ENCODE measurements at regions not wholly inside any gene's neighbourhood (a gene's known extent, or its start where the extent isn't known, plus 50 kb on each side); places are given as distances from the start of the nearest gene placed in this dataset.
"Not testable (repeated sequence)": the region's sequence is repeated elsewhere in the genome, so short reads cannot be mapped to it uniquely, and the experiment has no call there.

DNA sequence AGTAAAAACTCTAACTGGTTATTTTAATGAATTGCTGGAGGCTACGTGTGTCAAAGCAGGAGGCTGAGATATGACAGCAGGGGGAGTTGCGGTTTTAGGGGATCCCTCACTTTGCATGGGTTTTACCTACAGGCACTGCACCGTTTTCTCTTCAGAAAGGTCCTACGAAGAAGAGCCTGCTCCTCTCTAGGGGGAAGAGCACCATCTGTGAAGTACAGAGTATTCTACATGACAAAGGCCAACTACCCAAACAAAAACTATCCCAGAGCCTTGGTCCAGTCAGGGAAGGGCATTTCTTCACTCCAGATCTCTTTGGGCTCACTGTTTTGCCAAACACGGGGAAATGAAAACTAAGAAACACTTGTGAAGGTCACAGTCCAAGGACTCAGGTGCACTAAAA is 696.7 kb upstream of the SOX11 start:
- H3K4me3 ChIP-seq (ENCODE audit: low read depth, low read length) = no peak overlapping the region
- no peaks in the 10 kb centered on the region for H3K36me3 ChIP-seq (ENCODE audit: control insufficient read depth, insufficient read depth, low read length)
- no peak for FAIRE-seq
- TF ChIP-seq, protein P1, sequence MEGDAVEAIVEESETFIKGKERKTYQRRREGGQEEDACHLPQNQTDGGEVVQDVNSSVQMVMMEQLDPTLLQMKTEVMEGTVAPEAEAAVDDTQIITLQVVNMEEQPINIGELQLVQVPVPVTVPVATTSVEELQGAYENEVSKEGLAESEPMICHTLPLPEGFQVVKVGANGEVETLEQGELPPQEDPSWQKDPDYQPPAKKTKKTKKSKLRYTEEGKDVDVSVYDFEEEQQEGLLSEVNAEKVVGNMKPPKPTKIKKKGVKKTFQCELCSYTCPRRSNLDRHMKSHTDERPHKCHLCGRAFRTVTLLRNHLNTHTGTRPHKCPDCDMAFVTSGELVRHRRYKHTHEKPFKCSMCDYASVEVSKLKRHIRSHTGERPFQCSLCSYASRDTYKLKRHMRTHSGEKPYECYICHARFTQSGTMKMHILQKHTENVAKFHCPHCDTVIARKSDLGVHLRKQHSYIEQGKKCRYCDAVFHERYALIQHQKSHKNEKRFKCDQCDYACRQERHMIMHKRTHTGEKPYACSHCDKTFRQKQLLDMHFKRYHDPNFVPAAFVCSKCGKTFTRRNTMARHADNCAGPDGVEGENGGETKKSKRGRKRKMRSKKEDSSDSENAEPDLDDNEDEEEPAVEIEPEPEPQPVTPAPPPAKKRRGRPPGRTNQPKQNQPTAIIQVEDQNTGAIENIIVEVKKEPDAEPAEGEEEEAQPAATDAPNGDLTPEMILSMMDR (IDR thresholded peaks at IDR 0.05; ENCODE audit: insufficient read depth, low read length, severe bottlenecking) = no peak
- no peak for DNase-seq (ENCODE audit: low read depth)
- no peaks in the 10 kb centered on the region for H3K27me3 ChIP-seq (ENCODE audit: control insufficient read depth, insufficient read depth, low read length)

DNA sequence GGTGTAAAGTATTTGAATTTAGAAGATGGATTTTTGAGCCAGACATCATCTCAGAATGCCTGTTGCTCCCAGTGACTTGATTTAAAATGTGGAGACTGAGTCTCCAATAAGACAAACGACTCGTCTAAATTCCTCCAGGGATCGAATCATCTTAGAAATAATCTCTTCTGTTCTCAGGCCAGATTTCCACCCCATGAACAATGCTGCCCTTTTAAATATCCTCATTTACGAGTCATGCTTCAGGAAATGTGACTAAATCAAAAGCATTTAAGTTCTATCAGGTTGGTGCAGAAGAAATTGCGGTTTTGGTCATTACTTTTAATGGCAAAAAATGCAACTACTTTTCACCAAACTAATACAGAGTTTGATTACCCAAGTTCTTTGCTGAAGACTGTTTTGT is 684.6 kb upstream of the SOX11 start:
- no peak for FAIRE-seq
- TF ChIP-seq, protein P1 (IDR thresholded peaks at IDR 0.05; ENCODE audit: insufficient read depth, low read length, severe bottlenecking) = no peak

DNA sequence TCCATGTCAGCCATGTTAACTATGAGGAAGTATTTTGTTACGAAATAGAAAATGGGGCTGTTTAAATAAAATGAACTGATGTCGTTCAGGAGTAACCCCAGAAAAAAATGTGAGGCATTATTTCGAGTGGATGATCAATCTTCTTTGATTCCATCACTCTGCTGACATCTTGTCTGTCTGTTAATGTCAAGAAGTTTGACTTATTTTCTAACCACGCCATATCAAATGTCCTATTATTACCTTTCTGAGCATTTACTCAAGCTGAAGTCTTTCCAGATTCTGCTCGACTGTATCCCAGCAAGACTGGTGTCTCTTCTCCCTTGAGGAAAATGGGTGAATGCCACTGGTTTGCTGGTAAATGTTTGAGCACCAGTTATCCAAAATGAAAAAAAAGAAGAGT is 672.9 kb upstream of the SOX11 start:
- DNase-seq (ENCODE audit: low read depth) (no peak), FAIRE-seq (no peak)
- Histone ChIP-seq H3K4me3 (ENCODE audit: low read depth, low read length) (no peak overlapping the region), H3K36me3 (ENCODE audit: control insufficient read depth, insufficient read depth, low read length) (no peaks in the 10 kb centered on the region), H3K27me3 (ENCODE audit: control insufficient read depth, insufficient read depth, low read length) (no peaks in the 10 kb centered on the region)
- TF ChIP-seq, protein P1 (IDR thresholded peaks at IDR 0.05; ENCODE audit: insufficient read depth, low read length, severe bottlenecking) = no peak

More for the DNA sequence above, 684.6 kb upstream of the SOX11 start:
- Histone ChIP-seq H3K36me3 (ENCODE audit: control insufficient read depth, insufficient read depth, low read length) (no peaks in the 10 kb centered on the region), H3K27me3 (ENCODE audit: control insufficient read depth, insufficient read depth, low read length) (no peaks in the 10 kb centered on the region), H3K4me3 (ENCODE audit: low read depth, low read length) (no peak overlapping the region)
- DNase-seq (ENCODE audit: low read depth) = no peak

DNA sequence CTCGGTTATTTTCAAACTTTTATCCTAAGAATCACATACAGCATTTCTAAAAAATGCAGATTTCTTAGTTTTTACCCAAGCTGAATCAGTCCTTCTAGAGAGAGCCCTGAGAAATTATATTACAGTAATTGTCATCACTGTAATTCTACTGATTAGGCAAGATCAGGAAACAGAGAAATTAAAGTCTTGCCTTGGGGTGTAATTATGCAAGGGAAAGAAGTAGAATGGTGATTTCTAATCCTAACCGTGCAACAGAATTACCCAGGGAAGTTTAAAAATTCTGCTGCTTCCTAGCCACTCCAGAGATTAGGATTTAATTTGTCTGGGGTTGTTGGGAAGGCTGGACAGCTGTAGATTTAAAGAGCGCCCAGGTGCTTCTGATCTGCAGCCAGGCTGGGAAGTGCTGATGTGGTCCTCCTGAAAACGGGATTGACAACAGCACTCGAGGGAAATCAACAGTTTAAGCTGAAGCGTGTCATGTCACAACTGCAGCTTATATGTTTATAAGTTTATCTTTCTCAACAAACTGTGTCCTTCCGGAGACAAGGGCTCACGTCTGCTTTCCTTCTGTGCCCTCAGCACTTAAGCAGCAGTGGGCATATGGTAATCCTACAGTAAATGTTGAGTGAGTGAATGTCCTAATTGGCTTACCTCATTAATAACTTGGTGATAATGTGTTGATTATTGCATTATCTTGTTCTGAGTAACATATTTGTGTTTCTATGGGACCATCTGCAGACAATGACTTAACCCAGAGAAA is 671.9 kb upstream of the SOX11 start:
- FAIRE-seq = no peak
- no peak for DNase-seq (ENCODE audit: low read depth)
- H3K27me3 ChIP-seq (ENCODE audit: control insufficient read depth, insufficient read depth, low read length) = no peaks in the 10 kb centered on the region
- TF ChIP-seq, protein P1 (IDR thresholded peaks at IDR 0.05; ENCODE audit: insufficient read depth, low read length, severe bottlenecking) = no peak
- H3K4me3 ChIP-seq (ENCODE audit: low read depth, low read length) = no peak overlapping the region
- H3K36me3 ChIP-seq (ENCODE audit: control insufficient read depth, insufficient read depth, low read length) = no peaks in the 10 kb centered on the region

DNA sequence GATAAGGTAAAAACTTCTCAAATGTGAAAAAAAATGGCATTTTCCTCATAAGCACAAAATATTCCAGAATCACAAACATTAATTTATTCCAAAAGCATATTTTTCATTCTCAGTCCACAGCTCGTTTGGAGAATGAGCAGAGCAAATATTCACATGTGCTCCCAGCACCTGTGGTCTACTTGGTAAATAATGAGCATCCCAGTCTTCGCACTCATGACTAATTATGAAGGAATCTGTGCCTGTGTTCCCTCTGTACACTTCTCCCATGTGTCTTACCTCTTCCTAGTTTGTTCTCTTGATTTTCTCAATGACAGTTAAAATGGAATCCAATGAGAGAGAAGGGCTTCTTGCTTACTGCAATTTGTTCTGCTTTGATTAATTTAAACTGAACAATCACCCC is 671.0 kb upstream of the SOX11 start:
- Histone ChIP-seq H3K36me3 (ENCODE audit: control insufficient read depth, insufficient read depth, low read length) (no peaks in the 10 kb centered on the region), H3K27me3 (ENCODE audit: control insufficient read depth, insufficient read depth, low read length) (no peaks in the 10 kb centered on the region), H3K4me3 (ENCODE audit: low read depth, low read length) (no peak overlapping the region)
- DNase-seq (ENCODE audit: low read depth) = peak; percentile 2
- no peak for FAIRE-seq
- TF ChIP-seq, protein P1 (IDR thresholded peaks at IDR 0.05; ENCODE audit: insufficient read depth, low read length, severe bottlenecking) = no peak

DNA sequence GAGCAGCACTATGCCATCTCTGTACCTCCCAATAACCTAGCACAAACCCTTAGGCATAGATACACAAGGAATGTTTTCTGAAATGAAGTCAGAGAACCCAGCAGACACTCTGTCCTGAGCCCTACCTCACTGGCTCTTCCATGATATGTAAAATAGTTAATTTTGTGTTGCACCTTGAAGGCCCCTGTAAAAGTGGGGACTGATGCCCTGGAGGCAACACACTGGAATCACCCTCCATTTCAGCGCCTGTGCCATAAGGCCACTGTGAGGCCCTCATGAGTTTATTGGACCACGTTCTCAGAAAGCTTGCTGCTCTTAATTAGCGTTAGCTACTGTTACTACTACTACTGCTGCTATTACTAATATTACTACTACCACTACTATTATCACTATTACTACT is 670.1 kb upstream of the SOX11 start:
- H3K4me3 ChIP-seq (ENCODE audit: low read depth, low read length) = no peak overlapping the region
- TF ChIP-seq, protein P1 (IDR thresholded peaks at IDR 0.05; ENCODE audit: insufficient read depth, low read length, severe bottlenecking) = no peak
- DNase-seq (ENCODE audit: low read depth) (no peak), FAIRE-seq (no peak)
- no peaks in the 10 kb centered on the region for H3K36me3 ChIP-seq (ENCODE audit: control insufficient read depth, insufficient read depth, low read length)
- H3K27me3 ChIP-seq (ENCODE audit: control insufficient read depth, insufficient read depth, low read length) = no peaks in the 10 kb centered on the region

DNA sequence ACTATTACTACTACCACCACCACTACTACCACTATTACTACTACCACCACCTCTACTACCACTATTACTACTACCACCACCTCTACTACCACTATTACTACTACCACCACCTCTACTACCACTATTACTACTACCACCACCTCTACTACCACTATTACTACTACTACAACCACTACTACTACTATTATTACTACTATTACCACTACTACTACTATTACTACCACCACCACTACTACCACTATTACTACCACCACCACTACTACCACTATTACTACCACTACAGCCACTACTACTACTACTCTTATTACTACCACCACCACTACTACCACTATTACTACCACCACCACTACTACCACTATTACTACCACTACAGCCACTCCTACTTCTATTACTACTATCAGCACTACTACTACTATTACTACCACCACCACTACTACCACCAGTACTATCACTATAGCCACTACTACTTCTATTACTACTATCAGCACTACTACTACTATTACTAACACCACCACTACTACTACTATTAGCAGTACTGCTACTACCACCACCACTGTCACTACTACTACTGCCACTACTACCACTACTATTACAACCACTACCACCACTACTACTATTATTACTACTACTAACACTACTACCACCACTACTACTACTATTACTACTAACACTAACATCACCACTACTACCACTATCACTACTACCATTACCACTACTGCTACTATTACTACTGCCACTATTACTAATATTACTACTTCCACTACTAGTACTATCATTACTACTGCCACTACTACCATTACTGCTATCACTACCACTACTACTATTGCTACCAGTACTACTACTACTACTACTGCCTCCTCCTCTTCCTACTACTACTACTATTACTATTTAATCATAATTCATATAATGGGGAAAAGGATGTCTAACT is 669.2 kb upstream of the SOX11 start:
- FAIRE-seq; H3K36me3 ChIP-seq (ENCODE audit: control insufficient read depth, insufficient read depth, low read length); H3K4me3 ChIP-seq (ENCODE audit: low read depth, low read length); DNase-seq (ENCODE audit: low read depth); H3K27me3 ChIP-seq (ENCODE audit: control insufficient read depth, insufficient read depth, low read length): not testable (repeated sequence)
